Testis (tissue), 2 donors: ENCODE measurements at regions not wholly inside any gene's neighbourhood (a gene's known extent, or its start where the extent isn't known, plus 50 kb on each side); places are given as distances from the start of the nearest gene placed in this dataset.

ENCODE experiments used
- POLR2A ChIP-seq: fragments of 450-650 bp; IDR thresholded peaks from one replicate; pipeline ENCODE4 v1.6.1; 2017; ENCODE audit warnings: antibody characterized with exemption, mild to moderate bottlenecking, moderate library complexity
- TF ChIP-seq, protein P1 (sequence below), 3 experiments: fragments of 450-650 bp in 2 of 3; fragments of 200-600 bp in 1 of 3; sonication (generic) in 1 of 3; IDR thresholded peaks; one replicate each; pipeline ENCODE4 v1.5.1; 2016 to 2019; ENCODE audit warnings: antibody characterized with exemption in 3 of 3, mild to moderate bottlenecking in 2 of 3, moderate library complexity in 1 of 3

DNA sequence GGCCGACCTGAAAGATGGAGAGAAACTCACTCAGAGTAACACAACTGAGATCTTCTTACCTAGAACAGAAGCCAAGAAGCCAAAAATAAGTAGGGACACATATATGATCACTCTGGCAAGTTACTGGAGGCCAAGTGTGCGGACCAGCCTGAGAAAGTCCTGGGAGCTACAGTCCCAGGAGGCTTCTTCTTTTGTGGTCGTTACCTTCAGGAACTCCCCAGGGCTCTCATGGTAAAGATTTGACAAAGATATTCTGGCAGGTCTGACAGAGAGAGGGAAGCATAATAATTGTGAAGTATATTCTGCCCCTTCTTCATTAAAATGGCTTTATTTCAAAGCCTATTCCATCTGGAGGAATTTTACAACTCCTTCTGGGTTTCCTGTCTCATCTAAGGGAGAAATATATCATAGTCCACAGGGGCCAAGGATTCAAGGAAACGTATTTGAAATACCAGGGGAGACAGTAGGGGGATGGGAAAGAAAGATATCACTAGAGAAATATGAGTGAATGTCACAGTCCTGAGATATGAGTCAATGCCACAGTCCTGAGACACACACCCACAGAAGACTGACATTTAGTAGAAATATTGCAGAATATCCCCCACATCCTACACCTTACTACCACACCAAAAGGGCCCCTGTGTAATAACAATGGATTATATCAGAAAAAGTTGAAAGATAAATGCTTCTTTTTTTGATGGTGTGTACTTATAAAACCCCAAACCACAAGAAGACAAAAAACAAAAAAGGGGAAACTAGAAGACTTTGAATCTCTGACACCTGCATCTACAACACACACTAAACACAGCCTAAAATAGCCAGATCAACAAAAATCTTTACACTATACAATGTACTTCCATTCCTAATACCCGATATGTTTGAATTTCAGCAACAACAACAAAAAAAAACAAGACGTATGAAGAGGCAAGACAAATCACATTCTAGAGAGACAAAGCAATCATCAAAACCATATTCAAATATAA, 594.2 kb upstream of the NRG3 start:
- TF ChIP-seq, protein P1, sequence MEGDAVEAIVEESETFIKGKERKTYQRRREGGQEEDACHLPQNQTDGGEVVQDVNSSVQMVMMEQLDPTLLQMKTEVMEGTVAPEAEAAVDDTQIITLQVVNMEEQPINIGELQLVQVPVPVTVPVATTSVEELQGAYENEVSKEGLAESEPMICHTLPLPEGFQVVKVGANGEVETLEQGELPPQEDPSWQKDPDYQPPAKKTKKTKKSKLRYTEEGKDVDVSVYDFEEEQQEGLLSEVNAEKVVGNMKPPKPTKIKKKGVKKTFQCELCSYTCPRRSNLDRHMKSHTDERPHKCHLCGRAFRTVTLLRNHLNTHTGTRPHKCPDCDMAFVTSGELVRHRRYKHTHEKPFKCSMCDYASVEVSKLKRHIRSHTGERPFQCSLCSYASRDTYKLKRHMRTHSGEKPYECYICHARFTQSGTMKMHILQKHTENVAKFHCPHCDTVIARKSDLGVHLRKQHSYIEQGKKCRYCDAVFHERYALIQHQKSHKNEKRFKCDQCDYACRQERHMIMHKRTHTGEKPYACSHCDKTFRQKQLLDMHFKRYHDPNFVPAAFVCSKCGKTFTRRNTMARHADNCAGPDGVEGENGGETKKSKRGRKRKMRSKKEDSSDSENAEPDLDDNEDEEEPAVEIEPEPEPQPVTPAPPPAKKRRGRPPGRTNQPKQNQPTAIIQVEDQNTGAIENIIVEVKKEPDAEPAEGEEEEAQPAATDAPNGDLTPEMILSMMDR (IDR thresholded peaks at IDR 0.05), result no peak
- TF ChIP-seq POLR2A, result no peak
